NCI-H2029 (cell line): ENCODE measurements at regions not wholly inside any gene's neighbourhood (a gene's known extent, or its start where the extent isn't known, plus 50 kb on each side); places are given as distances from the start of the nearest gene placed in this dataset.

Source experiments
- DNase-seq: peaks from one replicate; lab custom pipeline; 2025; lab: John Stamatoyannopoulos, UW

DNA sequence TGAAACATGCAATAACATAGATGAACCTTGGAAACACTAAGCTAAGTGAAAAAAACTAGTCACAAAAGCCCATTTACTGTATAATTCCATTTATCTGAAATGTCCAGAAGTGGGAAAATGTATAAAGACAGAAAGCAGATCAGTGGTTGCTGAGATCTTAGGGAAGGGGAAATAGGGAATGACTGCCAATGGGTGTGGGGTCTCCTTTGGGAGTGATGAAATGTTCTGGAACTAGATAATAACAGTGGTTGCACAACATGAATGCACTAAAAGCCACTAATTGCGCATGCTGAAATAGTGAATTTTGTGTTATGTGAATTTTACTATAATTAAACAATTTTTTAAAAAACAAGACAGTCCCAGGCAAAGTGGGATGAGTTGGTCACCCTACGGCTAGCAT is 472.8 kb downstream of the CCDC171 start:
- DNase-seq = no peak

DNA sequence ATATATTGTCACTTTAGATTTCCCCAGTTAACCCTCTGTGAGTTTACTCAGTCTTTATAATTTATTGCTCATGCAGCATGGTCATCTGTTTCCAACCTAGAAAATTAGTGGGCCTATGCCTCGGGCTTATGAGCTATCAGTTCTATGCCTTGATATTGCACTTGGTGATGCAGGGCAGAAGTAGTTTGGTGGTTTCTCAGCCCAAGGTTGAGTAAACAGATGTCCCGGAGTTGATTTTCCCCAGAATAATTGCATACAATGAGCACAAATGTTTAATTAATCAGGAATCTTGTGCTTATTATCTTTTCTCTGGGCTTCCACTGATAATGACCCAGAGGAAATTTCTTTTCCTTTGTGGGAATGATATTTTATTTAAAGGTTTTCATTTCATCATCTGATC is 474.0 kb downstream of the CCDC171 start:
- no peak for DNase-seq

GRCh38 chr9:16028548-16028947 is 475.7 kb downstream of the CCDC171 start:
- no peak for DNase-seq

GRCh38 chr9:16029046-16029615 is 476.3 kb downstream of the CCDC171 start:
- no peak for DNase-seq

- DNase-seq = no peak
These were observed 477.0 kb downstream of the CCDC171 start for GRCh38 chr9:16029796-16030363.

- no peak for DNase-seq
These were observed 477.8 kb downstream of the CCDC171 start for GRCh38 chr9:16030528-16031185.

DNA sequence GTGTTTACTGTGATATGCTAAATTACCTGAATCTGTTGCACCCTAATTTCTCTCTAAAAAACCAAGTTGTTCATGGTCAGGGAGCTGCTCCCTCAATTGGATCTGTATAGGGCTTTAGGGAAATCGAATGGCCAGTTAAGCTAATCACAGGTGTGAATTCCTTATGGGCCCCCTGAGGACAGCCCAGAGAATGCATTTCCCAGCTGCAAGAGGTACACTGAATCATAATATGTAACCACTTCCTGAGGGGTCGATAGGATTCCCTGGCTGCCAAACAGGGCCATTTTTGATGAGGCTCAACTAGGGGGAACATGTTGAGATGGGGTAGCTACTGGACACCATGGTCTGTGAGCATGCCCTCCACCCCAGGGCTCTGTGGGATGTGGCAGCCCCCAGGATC is 478.6 kb downstream of the CCDC171 start:
- DNase-seq = no peak

- DNase-seq = no peak
These were observed 479.1 kb downstream of the CCDC171 start for GRCh38 chr9:16031971-16032370.

DNA sequence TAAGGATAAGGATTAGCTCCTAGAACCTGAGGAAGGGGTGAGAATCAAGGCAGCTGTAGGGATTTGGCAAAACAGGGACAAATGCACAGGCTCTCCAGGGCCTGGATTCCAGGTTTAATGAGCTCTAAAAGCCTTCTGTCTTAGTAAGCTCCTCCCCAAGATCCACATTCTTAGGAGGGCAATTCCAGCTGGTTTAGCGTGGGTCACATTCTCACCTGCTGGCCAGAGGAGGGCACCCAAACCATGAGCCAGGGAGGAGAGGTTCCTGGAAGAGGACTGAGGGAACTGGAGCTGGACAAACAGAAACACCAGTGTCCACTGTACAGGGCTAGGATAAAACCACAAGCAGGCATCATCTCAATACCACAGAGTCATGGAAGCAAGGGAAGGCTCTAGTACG is 480.0 kb downstream of the CCDC171 start:
- no peak for DNase-seq

- DNase-seq = no peak
These were observed 480.4 kb downstream of the CCDC171 start for GRCh38 chr9:16033253-16033652.

DNA sequence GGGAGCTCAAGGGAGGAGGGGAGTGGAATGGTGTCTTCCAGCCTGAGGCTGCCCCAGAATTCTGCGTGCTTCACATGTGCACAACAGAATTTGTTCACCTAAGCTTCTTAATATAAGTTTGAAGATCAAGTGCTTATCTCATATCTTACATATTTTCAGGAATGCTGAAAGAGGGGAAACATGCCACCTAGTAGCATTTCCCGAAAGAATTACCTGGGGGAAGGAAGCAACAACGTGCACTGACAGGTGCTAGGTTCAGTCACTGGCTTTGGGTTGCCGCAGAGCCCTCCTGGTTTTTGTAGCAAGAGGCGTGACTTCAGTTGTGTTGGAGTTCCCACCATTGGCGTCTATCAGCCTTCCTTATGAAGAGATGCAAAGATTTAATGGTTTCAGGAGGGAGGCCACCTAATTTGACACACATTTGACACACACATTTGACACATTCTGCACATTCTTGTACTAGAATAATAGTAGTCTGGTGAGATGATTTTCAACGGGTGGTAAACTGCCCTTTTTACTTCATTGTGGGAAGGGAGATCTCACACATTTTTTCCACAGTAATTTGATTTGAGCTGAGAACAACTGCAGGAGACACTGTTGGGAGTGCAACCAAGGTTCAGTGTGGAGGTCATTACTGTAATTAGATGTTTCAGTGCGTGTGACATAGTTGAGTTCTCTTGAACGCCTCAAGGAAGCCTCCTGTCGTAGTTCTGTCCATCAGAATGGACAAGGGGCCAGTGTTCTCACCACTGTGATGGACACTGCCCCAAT is 481.3 kb downstream of the CCDC171 start:
- no peak for DNase-seq

DNA sequence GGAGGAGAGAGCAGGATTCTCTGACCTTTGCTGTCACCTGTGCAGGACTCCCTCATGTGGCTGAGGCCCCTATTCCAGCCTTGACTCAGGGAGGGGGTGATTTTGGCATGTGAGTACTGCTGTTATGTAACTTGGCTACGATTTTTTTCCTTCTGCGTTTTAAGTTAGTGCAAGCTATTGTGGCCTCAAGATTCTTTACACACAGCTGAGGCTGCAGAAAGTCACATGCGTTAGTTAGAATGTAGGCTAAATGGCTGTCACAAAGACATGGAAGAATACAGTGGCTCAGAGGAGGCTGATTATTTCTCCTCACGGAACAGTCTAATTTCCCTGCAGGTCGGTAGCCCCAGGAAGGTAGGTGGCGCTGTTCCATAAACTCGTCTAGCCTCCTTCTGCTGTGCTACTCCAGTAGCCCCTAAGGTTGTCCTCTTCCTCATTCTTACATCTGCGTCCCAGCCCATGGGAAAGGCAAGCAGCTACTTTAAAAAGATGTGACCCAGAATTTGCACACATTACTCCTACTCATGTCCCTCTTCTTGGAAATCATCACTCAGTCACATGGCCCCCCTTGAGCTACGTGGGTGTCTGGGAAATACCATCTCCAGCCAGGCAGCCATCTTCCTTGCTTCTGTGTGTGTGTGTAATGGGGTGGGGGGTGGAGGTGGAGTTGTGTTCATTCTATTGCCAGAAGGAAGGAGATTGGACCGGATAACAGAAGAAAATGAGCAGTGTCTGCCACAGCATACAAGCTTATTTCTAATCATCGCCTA is 486.6 kb downstream of the CCDC171 start:
- DNase-seq = no peak

DNA sequence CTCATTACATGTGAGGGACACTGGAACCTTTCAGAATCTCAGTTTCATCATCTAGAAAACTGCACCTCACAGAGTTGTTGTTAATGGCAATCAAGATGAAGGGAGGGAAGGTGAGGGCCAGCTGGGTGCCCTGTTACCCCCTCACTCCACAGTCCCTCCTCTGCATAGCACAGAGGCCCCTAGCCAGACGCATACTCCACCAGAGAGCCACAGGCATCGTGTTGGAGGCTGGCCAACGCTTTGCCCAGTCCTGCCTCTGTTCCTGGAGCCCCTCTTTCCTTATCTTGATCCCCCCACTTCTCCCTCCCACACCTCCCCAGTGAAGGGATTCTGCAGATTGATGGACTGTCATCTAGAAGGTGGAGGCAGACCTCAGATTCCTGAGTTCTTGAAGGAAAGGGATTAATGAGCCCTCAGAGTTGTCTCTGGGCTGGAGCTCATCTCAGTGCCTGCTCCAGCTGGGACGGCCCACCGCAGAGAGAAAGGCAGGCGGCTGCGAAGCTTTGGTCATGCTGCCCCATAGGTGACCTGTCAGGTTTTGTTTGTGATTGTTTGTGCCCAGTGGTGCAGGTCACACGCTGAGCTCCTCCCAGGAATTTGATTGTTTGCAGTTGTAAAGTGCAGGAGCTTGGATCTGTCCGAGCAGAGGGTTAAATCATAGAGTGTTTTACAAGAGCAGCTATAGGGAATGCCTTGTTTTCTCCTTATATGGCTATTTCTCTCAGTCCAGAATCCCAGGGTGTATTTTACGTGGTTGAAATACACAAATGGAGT is 487.3 kb downstream of the CCDC171 start:
- no peak for DNase-seq

DNA sequence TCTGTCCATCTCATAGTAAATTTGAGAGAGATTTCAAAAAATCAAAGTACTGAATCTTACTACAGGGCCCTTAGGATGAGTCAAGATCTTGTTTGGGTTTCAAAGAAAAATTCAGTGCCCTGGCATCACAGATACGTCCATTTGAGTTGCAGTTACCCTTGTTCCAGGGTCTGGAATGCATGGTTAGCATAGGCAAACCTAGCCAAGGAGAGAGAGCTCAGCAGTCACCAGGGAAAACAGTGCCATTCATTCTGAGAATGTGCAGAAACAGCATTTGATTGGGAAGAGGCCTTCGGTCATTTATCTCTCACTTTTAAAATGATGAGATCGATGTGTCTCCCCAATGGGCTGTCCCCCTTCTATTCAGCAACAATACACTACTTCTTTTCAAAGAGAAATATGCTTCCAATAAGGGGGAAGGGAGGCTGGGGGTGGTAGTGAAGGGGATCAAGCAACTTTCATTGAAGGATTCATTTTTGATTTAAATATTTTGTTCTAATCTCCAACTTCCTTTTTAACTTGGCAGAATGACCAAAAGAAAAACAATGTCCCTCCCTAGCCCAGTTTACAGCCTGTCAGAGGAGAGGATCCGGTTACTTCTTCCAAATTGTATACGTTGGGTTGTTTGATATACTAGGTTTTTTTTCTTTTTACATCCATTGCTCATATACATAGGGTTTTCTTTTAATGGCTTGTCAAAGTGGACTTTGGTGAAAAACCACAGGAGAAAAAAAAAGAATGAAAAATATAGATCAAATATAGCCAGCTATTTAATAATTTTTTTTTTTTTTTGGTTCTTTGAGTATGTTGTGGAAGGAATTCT is 491.1 kb downstream of the CCDC171 start:
- DNase-seq = no peak

DNA sequence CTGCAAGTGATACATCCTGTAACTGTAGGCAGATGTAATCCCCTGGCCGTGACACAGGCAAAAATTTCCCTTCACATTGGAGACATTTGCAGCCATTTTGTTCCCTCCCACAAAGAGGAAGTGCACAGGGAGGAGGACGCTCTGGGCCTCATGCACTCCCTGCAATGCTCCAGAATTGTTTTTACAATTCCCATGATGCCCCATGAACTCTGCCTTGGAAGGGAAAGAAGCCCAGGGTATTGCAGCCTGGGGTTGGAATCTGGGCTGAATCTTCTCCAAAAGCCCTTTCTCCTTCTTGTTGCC is 491.7 kb downstream of the CCDC171 start:
- no peak for DNase-seq

DNA sequence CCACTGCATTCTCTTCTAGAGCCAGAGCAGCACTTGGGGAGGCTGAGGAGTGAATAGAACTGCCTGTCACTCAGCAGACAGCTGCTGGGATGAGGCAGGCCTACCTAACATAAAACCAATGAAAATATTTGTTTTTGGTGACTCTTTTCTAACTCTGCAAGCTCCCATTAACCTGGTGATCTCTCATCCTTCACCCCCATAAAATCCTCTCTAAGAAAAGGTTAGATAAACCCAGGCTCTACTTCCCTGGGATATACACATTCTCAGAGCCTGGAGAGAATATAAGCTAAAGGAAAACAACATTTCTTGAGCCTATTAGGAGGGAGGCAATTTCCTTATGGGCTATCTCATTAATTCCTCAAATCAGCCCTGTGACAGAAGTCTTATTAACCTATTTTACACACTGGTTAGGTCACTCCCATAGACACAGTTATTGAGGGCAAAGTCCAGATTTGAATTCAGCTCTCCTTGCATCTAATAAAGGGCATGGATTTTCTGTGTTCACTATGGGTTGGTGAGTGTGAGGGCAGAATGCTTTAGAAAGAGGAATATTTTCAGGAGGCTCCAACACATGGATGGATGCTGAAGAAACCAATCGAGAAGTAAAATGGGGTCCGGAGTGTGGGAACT is 492.9 kb downstream of the CCDC171 start:
- DNase-seq = no peak

GRCh38 chr9:16046713-16047112 is 493.9 kb downstream of the CCDC171 start:
- DNase-seq = no peak

- no peak for DNase-seq
These were observed 495.3 kb downstream of the CCDC171 start for GRCh38 chr9:16048129-16048528.

DNA sequence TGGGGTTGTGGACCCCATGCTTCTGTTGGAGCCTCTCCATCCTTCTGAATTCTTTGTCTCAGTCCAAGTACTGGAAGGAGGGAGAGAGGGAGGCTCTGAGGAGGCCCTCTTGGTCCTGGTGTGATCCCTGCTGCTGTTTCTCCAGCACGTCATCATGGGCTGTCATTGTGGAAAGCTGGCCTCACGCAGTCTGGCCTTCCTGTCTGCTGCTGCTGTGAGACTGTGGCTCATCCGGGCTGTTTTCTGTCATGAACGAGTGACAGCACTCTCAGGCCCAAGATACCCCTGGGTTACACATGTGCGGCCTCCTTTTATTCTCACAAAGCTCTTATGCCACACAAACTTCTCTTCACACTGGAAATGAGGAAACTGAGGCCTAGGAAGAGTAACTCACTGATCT is 499.3 kb downstream of the CCDC171 start:
- DNase-seq = no peak

DNA sequence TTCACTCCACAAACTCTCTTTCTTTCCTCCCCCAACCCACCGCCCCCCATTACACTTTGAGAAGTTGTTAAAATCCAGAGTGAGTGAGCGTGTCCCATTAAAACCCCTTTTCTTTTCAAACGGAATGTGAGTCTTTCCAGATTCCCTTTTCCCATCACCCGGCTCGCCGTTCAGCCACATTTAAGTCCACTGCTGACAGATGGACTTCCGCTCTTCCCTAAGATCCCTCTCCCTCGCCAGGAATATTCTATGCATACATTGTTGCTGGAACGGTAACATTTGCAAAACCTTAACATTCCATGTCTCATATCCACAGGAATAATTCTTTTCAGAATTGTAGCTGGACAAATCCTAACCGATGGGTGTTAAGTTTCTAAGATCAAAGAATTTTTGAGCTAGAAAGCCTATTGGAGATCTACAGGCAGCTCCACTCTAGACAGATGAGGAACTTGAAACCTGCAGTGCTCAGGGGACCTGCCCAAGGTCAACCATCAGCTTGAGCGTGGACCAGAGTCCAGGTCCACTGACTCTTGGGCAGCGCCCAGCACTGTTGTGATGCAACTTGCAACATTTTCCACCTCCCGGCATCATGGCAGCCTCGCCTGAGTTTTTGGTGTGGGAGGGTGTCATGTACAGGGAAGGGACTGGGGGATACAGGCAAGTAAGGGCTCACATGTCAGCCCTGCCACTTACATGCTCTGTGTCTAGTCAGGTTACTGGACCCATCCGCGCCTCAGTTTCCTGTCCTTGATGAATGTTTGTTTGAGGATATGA is 500.1 kb downstream of the CCDC171 start:
- no peak for DNase-seq
